Sigmoid colon (tissue), 4 donors: ENCODE measurements at regions not wholly inside any gene's neighbourhood (a gene's known extent, or its start where the extent isn't known, plus 50 kb on each side); places are given as distances from the start of the nearest gene placed in this dataset.
"Not testable (repeated sequence)": the region's sequence is repeated elsewhere in the genome, so short reads cannot be mapped to it uniquely, and the experiment has no call there.

ENCODE experiments used
- POLR2A ChIP-seq, 2 donors: fragments of 450-650 bp; IDR thresholded peaks; one replicate each; pipeline ENCODE4 v1.6.1; 2016; ENCODE audit warnings: antibody characterized with exemption in 2 of 2, mild to moderate bottlenecking in 2 of 2, moderate library complexity in 2 of 2
- POLR2AphosphoS5 ChIP-seq, 4 donors: sonication (generic); formaldehyde crosslinking; IDR thresholded peaks; one replicate each; pipeline ENCODE4 v1.6.1; 2017; ENCODE audit warnings: antibody characterized with exemption in 4 of 4

GRCh38 chr12:71265731-71266130, 107.9 kb upstream of the TSPAN8 start:
- TF ChIP-seq POLR2AphosphoS5, POLR2A (IDR thresholded peaks at IDR 0.05): not testable (repeated sequence)
